Neural cell (in vitro differentiated cells): ENCODE measurements at regions not wholly inside any gene's neighbourhood (a gene's known extent, or its start where the extent isn't known, plus 50 kb on each side); places are given as distances from the start of the nearest gene placed in this dataset.

ENCODE experiments used
- CTCF ChIP-seq: fragments of 450-650 bp; IDR thresholded peaks from 2 replicates; pipeline ENCODE4 v1.5.1; 2014; ENCODE audit warnings: antibody characterized with exemption, mild to moderate bottlenecking, moderate library complexity; ENCODE audit not compliant: poor library complexity, severe bottlenecking
- EP300 ChIP-seq: fragments of 450-650 bp; conservative IDR thresholded peaks from 2 replicates; pipeline ENCODE4 v1.6.1; 2014; ENCODE audit warnings: antibody characterized with exemption, mild to moderate bottlenecking, moderate library complexity; ENCODE audit not compliant: poor library complexity, severe bottlenecking
- EZH2 ChIP-seq: fragments of 200-600, 300-800 bp; shearing (Covaris generic), sonication (generic); IDR thresholded peaks from 2 replicates; pipeline ENCODE4 v1.6.1; 2014; ENCODE audit warnings: antibody characterized with exemption, low read length, borderline replicate concordance, mild to moderate bottlenecking; ENCODE audit not compliant: insufficient read depth, poor library complexity, severe bottlenecking
- MXI1 ChIP-seq: fragments of 450-650 bp; conservative IDR thresholded peaks from 2 replicates; pipeline ENCODE4 v1.6.1; 2014; ENCODE audit warnings: antibody characterized with exemption, mild to moderate bottlenecking; ENCODE audit not compliant: poor library complexity, severe bottlenecking
- POLR2AphosphoS5 ChIP-seq: IDR thresholded peaks from 2 replicates; pipeline ENCODE4 v1.6.1; 2012
- RAD21 ChIP-seq: fragments of 450-650 bp; conservative IDR thresholded peaks from 2 replicates; pipeline ENCODE4 v1.6.1; 2014; ENCODE audit warnings: antibody characterized with exemption, mild to moderate bottlenecking, moderate library complexity
- REST ChIP-seq: IDR thresholded peaks from 2 replicates; pipeline ENCODE4 v1.6.1; 2012; ENCODE audit warnings: borderline replicate concordance
- SMC3 ChIP-seq: fragments of 450-650 bp; conservative IDR thresholded peaks from 2 replicates; pipeline ENCODE4 v1.6.1; 2014; ENCODE audit warnings: antibody characterized with exemption, mild to moderate bottlenecking, moderate library complexity; ENCODE audit not compliant: poor library complexity
- TAF1 ChIP-seq: IDR thresholded peaks from 2 replicates; pipeline ENCODE4 v1.6.1; 2012; ENCODE audit warnings: low read depth

GRCh38 chr7:50208378-50208982, 96.0 kb upstream of the IKZF1 start:
- TF ChIP-seq CTCF (no peak), SMC3 (no peak), POLR2AphosphoS5 (no peak), RAD21 (no peak), EZH2 (no peak), REST (no peak), MXI1 (no peak), EP300 (no peak), TAF1 (no peak)
